Endothelial cell of umbilical vein (primary cell): ENCODE measurements at regions not wholly inside any gene's neighbourhood (a gene's known extent, or its start where the extent isn't known, plus 50 kb on each side); places are given as distances from the start of the nearest gene placed in this dataset.

Source experiments
- MYC ChIP-seq: IDR thresholded peaks from one replicate; pipeline ENCODE4 v1.6.1; 2011; ENCODE audit warnings: mild to moderate bottlenecking, low read depth, low read length
- POLR2A ChIP-seq: IDR thresholded peaks from 2 replicates; pipeline ENCODE4 v1.6.1; 2012; ENCODE audit warnings: low read depth, mild to moderate bottlenecking, control low read depth, low read length

- TF ChIP-seq MYC = no peak
- no peak for TF ChIP-seq POLR2A
Observed at GRCh38 chr11:104275992-104276391, 112.0 kb upstream of the PDGFD start.
